KMS-11 (cell line): ENCODE measurements at regions not wholly inside any gene's neighbourhood (a gene's known extent, or its start where the extent isn't known, plus 50 kb on each side); places are given as distances from the start of the nearest gene placed in this dataset.
"Not testable (repeated sequence)": the region's sequence is repeated elsewhere in the genome, so short reads cannot be mapped to it uniquely, and the experiment has no call there.

Source experiments
- H2AFZ ChIP-seq: fragments of 200-600 bp; sonication (generic); 2 replicates; pipeline ENCODE4 v1.6.1; 2016; ENCODE audit warnings: antibody characterized with exemption, mixed run types, low read depth
- H3K27ac ChIP-seq: fragments of 200-600 bp; sonication (generic); 2 replicates; pipeline ENCODE4 v1.6.1; 2016; ENCODE audit warnings: mild to moderate bottlenecking, mixed run types
- H3K27me3 ChIP-seq: fragments of 200-600 bp; sonication (generic); 2 replicates; pipeline ENCODE4 v1.6.1; 2017; ENCODE audit warnings: mild to moderate bottlenecking, low read depth, mixed run types, moderate library complexity; ENCODE audit not compliant: insufficient read depth
- H3K36me3 ChIP-seq: fragments of 200-600 bp; sonication (generic); 2 replicates; pipeline ENCODE4 v1.6.1; 2017; ENCODE audit warnings: mild to moderate bottlenecking, mixed run types; ENCODE audit not compliant: insufficient read depth
- H3K4me1 ChIP-seq: fragments of 200-600 bp; sonication (generic); 2 replicates; pipeline ENCODE4 v1.6.1; 2016; ENCODE audit warnings: mild to moderate bottlenecking, low read depth, mixed run types; ENCODE audit not compliant: poor library complexity, severe bottlenecking
- H3K4me2 ChIP-seq: fragments of 200-600 bp; sonication (generic); 2 replicates; pipeline ENCODE4 v1.7.0; 2016; ENCODE audit warnings: mild to moderate bottlenecking, mixed run types
- H3K4me3 ChIP-seq: fragments of 200-600 bp; sonication (generic); IDR thresholded peaks from 2 replicates; pipeline ENCODE4 v1.6.1; 2017; ENCODE audit warnings: low read depth, low read length, mixed read lengths; ENCODE audit not compliant: insufficient read depth
- H3K79me2 ChIP-seq: fragments of 200-600 bp; sonication (generic); 2 replicates; pipeline ENCODE4 v1.6.1; 2016; ENCODE audit warnings: low read depth, mixed run types; ENCODE audit not compliant: insufficient read depth
- H3K9ac ChIP-seq: fragments of 200-600 bp; sonication (generic); 2 replicates; pipeline ENCODE4 v1.6.1; 2016; ENCODE audit warnings: mild to moderate bottlenecking, mixed run types
- H4K20me1 ChIP-seq: fragments of 200-600 bp; sonication (generic); 2 replicates; pipeline ENCODE4 v1.6.1; 2016; ENCODE audit warnings: mild to moderate bottlenecking, mixed run types; ENCODE audit not compliant: insufficient read depth
- TF ChIP-seq, protein P1 (sequence below): fragments of 200-600 bp; sonication (generic); conservative IDR thresholded peaks from 2 replicates; pipeline ENCODE4 v1.6.1; 2017; ENCODE audit warnings: low read depth, mild to moderate bottlenecking, antibody characterized with exemption, low read length, moderate library complexity, mixed read lengths

DNA sequence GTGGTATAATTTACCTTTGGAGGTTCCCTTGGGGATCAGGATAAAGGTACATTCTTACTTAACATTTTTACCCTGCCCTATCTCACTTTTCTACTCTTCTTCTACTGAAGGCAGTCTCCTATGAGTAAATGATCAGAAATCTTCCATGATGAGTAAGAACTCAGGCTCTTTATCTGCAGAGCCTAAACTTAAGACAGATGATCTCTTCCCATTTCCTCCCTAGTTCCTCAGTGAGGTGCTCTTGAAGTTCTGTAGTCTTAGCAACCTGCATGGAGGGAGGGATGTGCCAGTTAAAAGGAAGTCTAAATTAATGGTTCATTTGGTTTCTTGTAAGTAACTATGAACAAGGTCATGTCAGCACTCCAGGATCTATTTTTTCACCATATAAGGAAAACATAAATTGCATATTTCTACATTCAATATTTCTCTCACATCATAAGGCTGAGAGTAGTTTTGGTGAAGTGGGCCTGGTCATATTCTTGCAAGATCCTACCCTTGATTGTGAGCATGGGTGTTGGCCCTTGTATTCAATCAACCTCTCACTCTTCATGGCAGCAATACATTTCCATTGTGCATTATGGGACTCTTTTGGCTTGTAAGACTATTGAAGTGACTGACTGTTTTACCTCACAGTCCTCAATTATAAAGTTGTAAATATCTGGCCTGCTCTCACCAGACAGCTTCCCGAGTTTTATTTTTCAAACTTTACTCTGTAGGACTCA, 295.5 kb downstream of the SLC7A11 start:
- no peak overlapping the region for H2AFZ ChIP-seq
- H3K4me1 ChIP-seq = no peaks in the 10 kb centered on the region
- no peak overlapping the region for H3K4me2 ChIP-seq
- no peaks in the 10 kb centered on the region for H4K20me1 ChIP-seq
- H3K27me3 ChIP-seq = no peaks in the 10 kb centered on the region
- no peak overlapping the region for H3K4me3 ChIP-seq
- H3K79me2 ChIP-seq = no peaks in the 10 kb centered on the region
- TF ChIP-seq, protein P1, sequence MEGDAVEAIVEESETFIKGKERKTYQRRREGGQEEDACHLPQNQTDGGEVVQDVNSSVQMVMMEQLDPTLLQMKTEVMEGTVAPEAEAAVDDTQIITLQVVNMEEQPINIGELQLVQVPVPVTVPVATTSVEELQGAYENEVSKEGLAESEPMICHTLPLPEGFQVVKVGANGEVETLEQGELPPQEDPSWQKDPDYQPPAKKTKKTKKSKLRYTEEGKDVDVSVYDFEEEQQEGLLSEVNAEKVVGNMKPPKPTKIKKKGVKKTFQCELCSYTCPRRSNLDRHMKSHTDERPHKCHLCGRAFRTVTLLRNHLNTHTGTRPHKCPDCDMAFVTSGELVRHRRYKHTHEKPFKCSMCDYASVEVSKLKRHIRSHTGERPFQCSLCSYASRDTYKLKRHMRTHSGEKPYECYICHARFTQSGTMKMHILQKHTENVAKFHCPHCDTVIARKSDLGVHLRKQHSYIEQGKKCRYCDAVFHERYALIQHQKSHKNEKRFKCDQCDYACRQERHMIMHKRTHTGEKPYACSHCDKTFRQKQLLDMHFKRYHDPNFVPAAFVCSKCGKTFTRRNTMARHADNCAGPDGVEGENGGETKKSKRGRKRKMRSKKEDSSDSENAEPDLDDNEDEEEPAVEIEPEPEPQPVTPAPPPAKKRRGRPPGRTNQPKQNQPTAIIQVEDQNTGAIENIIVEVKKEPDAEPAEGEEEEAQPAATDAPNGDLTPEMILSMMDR = no peak
- H3K27ac ChIP-seq = no peak overlapping the region
- H3K9ac ChIP-seq = no peak overlapping the region
- no peaks in the 10 kb centered on the region for H3K36me3 ChIP-seq

DNA sequence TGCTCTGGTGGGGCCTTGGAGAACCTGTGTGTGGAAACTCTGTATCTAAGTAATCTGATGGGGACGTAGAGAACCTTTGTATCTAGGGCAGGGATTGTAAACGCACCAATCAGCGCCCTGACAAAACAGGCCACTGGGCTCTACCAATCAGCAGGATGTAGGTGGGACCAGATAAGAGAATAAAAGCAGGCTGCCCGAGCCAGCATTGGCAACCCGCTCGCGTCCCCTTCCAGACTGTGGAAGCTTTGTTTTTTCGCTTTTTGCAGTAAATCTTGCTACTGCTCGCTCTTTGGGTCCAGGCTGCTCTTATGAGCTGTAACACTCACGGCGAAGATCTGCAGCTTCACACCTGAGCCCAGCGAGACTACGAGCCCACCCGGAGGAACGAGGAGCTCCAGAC, 299.3 kb downstream of the SLC7A11 start:
- H2AFZ ChIP-seq, H3K27ac ChIP-seq, H3K4me3 ChIP-seq, H3K4me2 ChIP-seq, H3K4me1 ChIP-seq, H3K9ac ChIP-seq, H3K27me3 ChIP-seq, H4K20me1 ChIP-seq, H3K36me3 ChIP-seq, H3K79me2 ChIP-seq: not testable (repeated sequence)

DNA sequence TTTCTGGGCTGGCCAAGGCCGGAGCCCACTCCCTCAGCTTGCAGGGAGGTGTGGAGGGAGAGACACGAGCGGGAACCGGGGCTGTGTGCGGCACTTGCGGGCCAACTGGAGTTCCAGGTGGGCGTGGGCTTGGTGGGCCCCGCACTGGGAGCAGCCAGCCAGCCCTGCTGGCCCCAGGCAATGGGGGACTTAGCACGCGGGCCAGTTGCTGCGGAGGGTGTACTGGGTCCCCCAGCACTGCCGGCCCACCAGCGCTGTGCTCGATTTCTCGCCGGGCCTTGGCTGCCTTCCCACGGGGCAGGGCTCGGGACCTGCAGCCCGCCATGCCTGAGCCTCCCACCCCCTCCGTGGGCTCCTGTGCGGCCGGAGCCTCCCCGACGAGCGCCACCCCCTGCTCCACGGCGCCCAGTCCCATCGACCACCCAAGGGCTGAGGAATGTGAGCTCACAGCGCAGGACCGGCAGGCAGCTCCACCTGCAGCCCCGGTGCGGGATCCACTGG, 300.1 kb downstream of the SLC7A11 start:
- not testable (repeated sequence) for H3K36me3 ChIP-seq, H2AFZ ChIP-seq, H3K79me2 ChIP-seq, H3K27ac ChIP-seq, H4K20me1 ChIP-seq, H3K4me3 ChIP-seq, H3K4me1 ChIP-seq, H3K27me3 ChIP-seq, H3K9ac ChIP-seq, H3K4me2 ChIP-seq

DNA sequence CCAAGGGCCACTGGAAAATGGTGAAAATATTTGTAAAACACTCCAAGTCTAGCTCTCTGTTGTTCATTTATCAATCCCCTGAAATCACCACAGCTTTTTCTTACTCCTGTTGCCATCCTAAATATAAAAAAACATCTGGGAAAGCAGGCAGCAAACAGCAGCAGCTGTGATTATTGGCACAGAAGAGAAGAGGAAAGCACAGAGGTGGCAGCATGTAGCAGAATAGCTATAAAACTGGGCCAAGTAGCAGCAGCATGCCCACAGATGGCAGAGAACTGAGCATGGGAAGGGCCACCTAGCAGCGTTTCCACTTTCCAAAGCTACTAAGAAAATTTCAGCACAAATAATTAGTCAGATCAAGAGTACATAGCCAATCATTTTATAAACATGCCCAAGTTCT, 307.2 kb downstream of the SLC7A11 start:
- no peak overlapping the region for H3K27ac ChIP-seq
- no peaks in the 10 kb centered on the region for H4K20me1 ChIP-seq
- no peak overlapping the region for H3K9ac ChIP-seq
- H3K4me2 ChIP-seq = no peak overlapping the region
- H3K4me3 ChIP-seq = no peak overlapping the region
- no peaks in the 10 kb centered on the region for H3K36me3 ChIP-seq
- H3K27me3 ChIP-seq = no peaks in the 10 kb centered on the region
- H3K79me2 ChIP-seq = no peaks in the 10 kb centered on the region
- no peaks in the 10 kb centered on the region for H3K4me1 ChIP-seq
- TF ChIP-seq, protein P1 = no peak
- no peak overlapping the region for H2AFZ ChIP-seq

DNA sequence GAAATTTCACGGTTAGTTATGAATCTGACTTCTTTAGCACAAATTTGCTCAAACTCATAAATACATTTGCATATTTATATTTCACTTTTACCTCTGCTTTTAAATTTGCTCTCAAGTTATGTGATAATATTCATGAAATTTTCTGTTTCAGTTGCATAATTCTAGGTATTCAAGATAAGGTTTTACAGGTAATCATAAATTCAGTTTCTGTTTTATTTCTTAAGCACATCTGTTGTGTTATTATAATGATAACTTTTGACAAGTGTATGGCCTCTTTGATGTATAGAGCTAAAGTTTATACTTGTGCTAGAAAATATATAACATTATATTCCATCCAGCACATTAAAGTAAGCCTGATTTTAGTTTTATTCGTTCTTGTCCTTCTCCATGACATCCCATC, 308.1 kb downstream of the SLC7A11 start:
- TF ChIP-seq, protein P1 = no peak
- H2AFZ ChIP-seq = no peak overlapping the region

More for the DNA sequence above, 308.1 kb downstream of the SLC7A11 start:
- Histone ChIP-seq H3K4me1 (no peaks in the 10 kb centered on the region), H3K4me3 (no peak overlapping the region), H3K79me2 (no peaks in the 10 kb centered on the region), H4K20me1 (no peaks in the 10 kb centered on the region), H3K9ac (no peak overlapping the region), H3K27me3 (no peaks in the 10 kb centered on the region), H3K36me3 (no peaks in the 10 kb centered on the region), H3K27ac (no peak overlapping the region), H3K4me2 (no peak overlapping the region)
